ENCODE measurements at regions not wholly inside any gene's neighbourhood (a gene's known extent, or its start where the extent isn't known, plus 50 kb on each side); places are given as distances from the start of the nearest gene placed in this dataset.
"Not testable (repeated sequence)": the region's sequence is repeated elsewhere in the genome, so short reads cannot be mapped to it uniquely, and the experiment has no call there.

GRCh38 chr3:139201446-139202225 is 142.2 kb upstream of the MRPS22 start:
- no peak for DNase-seq (ENCODE audit: low spot score)

- no peak for DNase-seq (ENCODE audit: low spot score)
Observed at GRCh38 chr3:139202226-139202958, 141.4 kb upstream of the MRPS22 start.

- DNase-seq (ENCODE audit: low spot score), result no peak
Observed at GRCh38 chr3:139202959-139203349, 140.9 kb upstream of the MRPS22 start.

- no peak for DNase-seq (ENCODE audit: low spot score)
Observed at GRCh38 chr3:139203752-139204151, 140.1 kb upstream of the MRPS22 start.

- DNase-seq (ENCODE audit: low spot score), result no peak
Observed at GRCh38 chr3:139204728-139205127, 139.1 kb upstream of the MRPS22 start.

- no peak for DNase-seq (ENCODE audit: low spot score)
Observed at GRCh38 chr3:139213936-139214335, 129.9 kb upstream of the MRPS22 start.

GRCh38 chr3:139216958-139217357 is 126.9 kb upstream of the MRPS22 start:
- DNase-seq (ENCODE audit: low spot score), result no peak

- DNase-seq (ENCODE audit: low spot score), result no peak
Observed at GRCh38 chr3:139217633-139218032, 126.2 kb upstream of the MRPS22 start.

- no peak for DNase-seq (ENCODE audit: low spot score)
Observed at GRCh38 chr3:139218046-139218445, 125.8 kb upstream of the MRPS22 start.

- no peak for DNase-seq (ENCODE audit: low spot score)
Observed at GRCh38 chr3:139219463-139219862, 124.4 kb upstream of the MRPS22 start.

- no peak for DNase-seq (ENCODE audit: low spot score)
Observed at GRCh38 chr3:139222100-139222657, 121.6 kb upstream of the MRPS22 start.

- no peak for DNase-seq (ENCODE audit: low spot score)
Observed at GRCh38 chr3:139225548-139225947, 118.3 kb upstream of the MRPS22 start.

GRCh38 chr3:139226731-139227130 is 117.1 kb upstream of the MRPS22 start:
- DNase-seq (ENCODE audit: low spot score), result no peak

- DNase-seq (ENCODE audit: low spot score), result no peak
Observed at GRCh38 chr3:139227165-139227564, 116.7 kb upstream of the MRPS22 start.

GRCh38 chr3:139227827-139228226 is 116.0 kb upstream of the MRPS22 start:
- no peak for DNase-seq (ENCODE audit: low spot score)

- DNase-seq (ENCODE audit: low spot score), result no peak
Observed at GRCh38 chr3:139230391-139230790, 113.4 kb upstream of the MRPS22 start.

- no peak for DNase-seq (ENCODE audit: low spot score)
Observed at GRCh38 chr3:139231555-139232281, 112.1 kb upstream of the MRPS22 start.

GRCh38 chr3:139232341-139232740 is 111.5 kb upstream of the MRPS22 start:
- not testable (repeated sequence) for DNase-seq (ENCODE audit: low spot score)

- DNase-seq (ENCODE audit: low spot score), result no peak
Observed at GRCh38 chr3:139234491-139234890, 109.3 kb upstream of the MRPS22 start.

GRCh38 chr3:139235192-139235591 is 108.6 kb upstream of the MRPS22 start:
- no peak for DNase-seq (ENCODE audit: low spot score)

- no peak for DNase-seq (ENCODE audit: low spot score)
Observed at GRCh38 chr3:139236336-139236735, 107.5 kb upstream of the MRPS22 start.

- no peak for DNase-seq (ENCODE audit: low spot score)
Observed at GRCh38 chr3:139238281-139239030, 105.4 kb upstream of the MRPS22 start.
